HepG2 (cell line): ENCODE measurements at regions not wholly inside any gene's neighbourhood (a gene's known extent, or its start where the extent isn't known, plus 50 kb on each side); places are given as distances from the start of the nearest gene placed in this dataset.

Source experiments
- CEBPZ ChIP-seq: IDR thresholded peaks from 2 replicates; pipeline ENCODE4 v1.6.1; 2012; ENCODE audit warnings: low read length, improper control_type of control experiment
- FOXO1 ChIP-seq: sonication (generic); formaldehyde crosslinking; IDR thresholded peaks from 2 replicates; pipeline ENCODE4 v1.4.0; 2020; ENCODE audit warnings: missing genetic modification reagents
- MNT ChIP-seq: fragments of 450-650 bp; IDR thresholded peaks from 2 replicates; pipeline ENCODE4 v1.6.1; 2016
- RNF2 ChIP-seq: fragments of 450-650 bp; conservative IDR thresholded peaks from 2 replicates; pipeline ENCODE4 v1.6.1; 2016; ENCODE audit warnings: low read depth
- SATB2 ChIP-seq: sonication (generic); formaldehyde crosslinking; IDR thresholded peaks from 2 replicates; pipeline ENCODE4 v1.5.0; 2020; ENCODE audit warnings: missing genetic modification reagents
- ZBTB2 ChIP-seq: sonication (generic); formaldehyde crosslinking; IDR thresholded peaks from 2 replicates; pipeline ENCODE4 v1.8.0; 2022; ENCODE audit warnings: low read depth, missing genetic modification reagents

- TF ChIP-seq CEBPZ: no peak
- no peak for TF ChIP-seq RNF2
- TF ChIP-seq MNT: no peak
- no peak for TF ChIP-seq SATB2 (CRISPR knock-in tag)
- TF ChIP-seq ZBTB2 (CRISPR knock-in tag): no peak
- TF ChIP-seq FOXO1: no peak
These were observed 372.9 kb downstream of the RMST start for GRCh38 chr12:97835541-97835940.
